K562 (cell line): ENCODE measurements at regions not wholly inside any gene's neighbourhood (a gene's known extent, or its start where the extent isn't known, plus 50 kb on each side); places are given as distances from the start of the nearest gene placed in this dataset.

Experiments used
- CTCF ChIP-seq, 3 experiments: IDR thresholded peaks in 2 of 3; conservative IDR thresholded peaks in 1 of 3; 2 replicates each; pipeline ENCODE4 v1.5.1; 2011 to 2012; ENCODE audit warnings: low read length in 3 of 3, mild to moderate bottlenecking in 3 of 3, control low read depth in 2 of 3, improper control_type of control experiment in 1 of 3, inconsistent platforms in 1 of 3, low read depth in 1 of 3, mixed read lengths in 1 of 3, moderate library complexity in 1 of 3; ENCODE audit not compliant: insufficient read depth in 2 of 3
- EP400 ChIP-seq: fragments of 450-650 bp; IDR thresholded peaks from 2 replicates; pipeline ENCODE4 v1.6.1; 2017; ENCODE audit warnings: antibody characterized with exemption, mild to moderate bottlenecking, moderate library complexity
- KDM1A ChIP-seq, 2 experiments: fragments of 450-650 bp; IDR thresholded peaks; 2 replicates each; pipeline ENCODE4 v1.6.1; 2016; ENCODE audit warnings: mild to moderate bottlenecking in 2 of 2
- NR2F6 ChIP-seq: fragments of 450-650 bp; formaldehyde crosslinking; IDR thresholded peaks from 2 replicates; pipeline ENCODE4 v1.4.0; 2020; ENCODE audit warnings: mild to moderate bottlenecking
- SP1 ChIP-seq: sonication (generic); formaldehyde crosslinking; IDR thresholded peaks from 2 replicates; pipeline ENCODE4 v1.8.1; 2022; ENCODE audit warnings: mild to moderate bottlenecking, missing genetic modification reagents
- ZNF76 ChIP-seq: fragments of 250-450 bp; sonication (Bioruptor Pico); IDR thresholded peaks from 2 replicates; pipeline ENCODE4 v1.4.0; 2020; ENCODE audit warnings: mild to moderate bottlenecking, moderate library complexity, borderline replicate concordance

DNA sequence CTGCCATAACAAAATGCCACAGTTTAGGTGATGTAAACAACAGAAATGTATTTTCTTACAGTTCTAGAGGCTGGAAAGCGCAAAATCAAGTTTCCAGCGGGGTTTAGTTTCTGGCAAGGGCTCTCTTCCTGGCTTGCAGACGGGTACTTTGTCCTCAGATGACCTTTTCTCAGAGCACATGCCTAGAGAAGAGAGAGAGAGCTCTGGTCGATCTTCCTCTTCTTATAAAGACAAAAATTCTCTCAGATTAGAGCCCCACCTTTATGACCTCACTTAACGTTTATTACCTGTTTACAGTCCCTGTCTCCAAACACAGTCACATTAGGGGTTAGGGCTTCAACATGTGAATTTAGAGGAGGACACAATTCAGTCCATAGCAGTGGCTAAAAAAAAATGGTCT, 119.7 kb downstream of the CETN3 start:
- TF ChIP-seq ZNF76 (no peak), SP1 (CRISPR knock-in tag) (no peak), KDM1A (IDR thresholded peaks at IDR 0.05) (no peak), CTCF (IDR thresholded peaks at IDR 0.05 in 2 of 3, conservative IDR thresholded peaks at IDR 0.05 in 1 of 3; ENCODE audit: insufficient read depth in 2 of 3, low read depth in 1 of 3, low read length in 3 of 3) (no peak), EP400 (no peak), NR2F6 (CRISPR knock-in tag) (no peak)
